Activated CD4-positive, alpha-beta T cell treated with anti-CD3 and anti-CD28 coated beads, Interleukin-2, amount 50 U/mL, for 4 hours (primary cell): ENCODE measurements at regions not wholly inside any gene's neighbourhood (a gene's known extent, or its start where the extent isn't known, plus 50 kb on each side); places are given as distances from the start of the nearest gene placed in this dataset.
"Not testable (repeated sequence)": the region's sequence is repeated elsewhere in the genome, so short reads cannot be mapped to it uniquely, and the experiment has no call there.

Experiments
- DNase-seq, 2 experiments: peaks; one replicate each; pipeline ENCODE4 v3.0.0-alpha.2; 2020

DNA sequence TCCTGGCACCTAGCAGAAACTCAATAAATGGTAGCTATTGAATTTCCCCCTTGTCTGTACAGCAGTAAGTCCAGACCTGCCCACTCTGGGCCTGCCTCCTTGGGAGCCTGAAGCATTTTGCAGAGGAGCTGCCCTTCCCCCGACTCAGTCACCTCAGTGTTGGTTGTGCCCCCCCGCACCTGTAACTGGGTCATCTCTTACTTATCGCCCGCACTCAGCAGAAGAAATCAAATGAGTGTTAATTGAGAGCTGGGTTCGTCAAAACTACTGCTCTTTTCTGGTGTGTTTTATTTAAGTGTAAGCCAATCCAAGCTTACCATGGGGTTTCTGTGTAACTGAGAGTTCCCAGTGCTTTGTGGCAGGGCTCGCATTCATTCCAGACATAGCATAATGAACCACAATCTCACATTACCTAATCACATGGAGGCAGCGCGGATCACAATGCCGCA, 175.5 kb upstream of the IRF2BP2 start:
- DNase-seq, result not testable (repeated sequence)

DNA sequence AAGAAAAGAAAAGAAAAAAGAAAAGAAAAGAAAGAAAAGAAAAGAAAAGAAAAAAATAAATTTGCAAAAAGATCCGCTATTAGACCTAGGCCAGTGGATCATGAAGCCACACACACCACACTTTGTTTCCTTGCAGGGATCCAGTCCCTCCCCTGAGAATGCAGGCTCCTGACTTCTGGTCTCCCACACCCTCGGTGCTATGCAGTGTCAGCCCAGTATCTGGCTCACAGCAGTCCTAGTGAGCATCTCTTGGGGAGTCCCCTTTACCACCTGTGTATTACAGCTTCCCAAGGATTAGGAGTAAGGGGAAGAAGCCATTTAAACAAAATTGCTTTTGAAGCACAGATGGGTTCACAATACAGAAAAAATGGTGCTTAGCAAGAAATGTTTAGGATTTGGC, 174.1 kb upstream of the IRF2BP2 start:
- DNase-seq, result not testable (repeated sequence)

DNA sequence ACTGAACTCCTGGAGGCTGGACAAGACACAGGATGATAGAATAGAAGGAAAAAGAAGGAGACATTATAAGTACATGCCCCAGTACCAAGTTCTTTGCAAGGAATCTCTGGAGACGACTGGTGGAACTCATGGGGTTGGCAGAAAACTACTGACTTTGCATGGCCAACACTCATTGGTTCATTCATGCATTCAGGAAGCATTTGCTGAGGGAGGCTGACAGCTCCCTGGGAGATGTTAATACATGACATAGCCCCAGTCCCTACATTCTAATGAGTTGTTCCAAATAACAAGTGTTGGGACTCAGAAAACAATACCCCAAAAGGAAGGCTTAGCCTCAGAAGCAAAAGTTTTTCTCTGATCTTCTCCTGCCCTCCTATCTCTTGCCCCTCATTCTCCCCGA, 172.8 kb upstream of the IRF2BP2 start:
- no peak for DNase-seq

DNA sequence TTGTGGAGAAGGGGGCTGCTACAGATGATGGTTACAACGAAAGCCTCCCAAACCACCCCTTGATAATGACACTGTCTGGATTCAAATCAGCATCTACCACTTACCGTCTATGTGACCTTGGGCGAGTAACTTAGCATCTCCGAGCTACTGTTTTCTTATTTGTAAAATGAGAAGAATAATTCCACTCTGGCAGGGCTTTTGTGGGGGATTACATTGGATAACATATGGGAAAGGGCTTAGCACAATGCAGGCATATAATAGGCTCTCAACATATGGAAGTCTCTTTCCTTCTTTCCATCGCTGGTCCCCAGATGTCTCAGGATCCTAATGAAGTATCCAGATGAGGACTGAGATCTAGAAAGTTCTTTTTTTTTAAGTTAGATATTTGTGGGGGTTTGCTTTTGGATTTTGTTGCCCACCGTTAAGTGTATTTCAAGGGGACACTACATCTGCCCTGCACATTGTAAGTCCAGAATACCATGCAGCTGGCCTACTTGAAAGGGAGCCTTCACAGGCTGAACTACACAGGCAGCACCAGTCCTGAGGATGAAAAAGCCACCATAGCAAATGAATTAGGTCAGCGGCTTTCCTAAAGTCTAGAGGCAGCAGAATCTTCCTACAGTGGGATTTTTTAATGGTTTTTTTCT, 172.2 kb upstream of the IRF2BP2 start:
- DNase-seq, result no peak

DNA sequence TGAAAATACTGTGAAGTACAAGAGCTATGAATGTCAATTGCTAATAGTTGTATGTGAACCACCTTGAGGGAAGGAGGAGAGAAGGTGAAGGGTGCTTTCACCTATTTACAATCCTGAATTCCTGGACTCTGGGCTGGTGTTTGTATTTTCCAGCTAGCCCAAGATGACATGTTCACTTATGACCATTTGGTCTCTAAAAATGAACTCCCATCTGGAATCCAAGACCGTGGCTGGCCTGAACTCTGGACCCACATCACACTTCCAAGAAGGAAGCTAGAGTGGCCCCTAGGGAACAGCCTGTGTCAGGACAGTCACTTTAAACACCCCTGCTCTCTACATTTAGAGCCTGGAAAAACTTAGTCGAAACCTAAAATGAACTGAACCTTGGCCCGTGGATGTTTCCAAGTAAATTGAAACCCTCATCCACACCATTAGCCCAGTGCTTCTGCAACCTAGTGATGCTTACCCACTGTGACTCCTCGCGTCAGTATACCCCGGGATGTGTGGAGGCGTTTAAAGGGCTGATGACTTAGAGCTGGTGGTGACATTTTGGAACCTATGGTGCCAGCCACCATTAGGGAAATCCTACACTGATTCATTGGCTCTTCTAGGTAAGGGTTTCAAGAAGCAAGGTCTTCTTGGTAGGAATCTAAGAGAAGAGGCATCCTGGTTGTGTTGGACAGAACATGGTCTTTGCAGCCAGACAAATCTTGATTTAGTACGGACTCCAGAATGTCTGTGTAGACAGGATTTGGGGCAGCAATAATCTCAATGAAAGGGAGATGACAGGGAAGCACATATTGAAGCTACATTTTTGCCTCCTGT, 171.5 kb upstream of the IRF2BP2 start:
- DNase-seq, result peak in 1 of 2 experiments; percentile 49

DNA sequence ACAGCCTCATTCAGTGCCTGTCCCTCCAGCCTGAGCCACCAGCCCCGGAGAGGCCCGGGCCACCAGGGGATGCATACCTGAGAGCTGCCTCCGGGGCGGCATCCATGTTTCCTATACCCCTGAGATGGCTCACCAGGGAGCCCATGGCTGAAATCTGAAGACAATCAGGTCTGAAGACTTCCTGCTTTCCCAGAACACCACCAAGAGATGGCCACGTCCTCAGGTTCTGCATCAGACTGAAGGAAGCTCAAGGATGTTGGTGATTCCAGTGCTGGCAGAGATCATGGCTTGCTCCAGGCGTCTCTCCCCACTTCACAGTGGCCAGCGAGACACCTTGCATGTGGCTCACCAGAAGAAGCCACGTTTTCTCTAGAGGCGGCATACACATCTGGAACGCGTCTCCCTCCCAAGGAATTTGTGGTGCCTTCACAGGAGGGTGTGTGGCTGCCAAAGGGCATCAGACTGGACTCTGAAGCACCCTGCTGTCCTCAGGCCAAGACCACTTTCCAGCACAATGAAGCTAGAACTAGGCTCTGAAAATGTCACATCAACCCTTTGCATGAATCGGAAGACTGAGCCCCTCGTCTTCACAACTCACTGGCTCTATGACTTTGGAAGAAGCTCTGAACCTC, 170.7 kb upstream of the IRF2BP2 start:
- no peak for DNase-seq

DNA sequence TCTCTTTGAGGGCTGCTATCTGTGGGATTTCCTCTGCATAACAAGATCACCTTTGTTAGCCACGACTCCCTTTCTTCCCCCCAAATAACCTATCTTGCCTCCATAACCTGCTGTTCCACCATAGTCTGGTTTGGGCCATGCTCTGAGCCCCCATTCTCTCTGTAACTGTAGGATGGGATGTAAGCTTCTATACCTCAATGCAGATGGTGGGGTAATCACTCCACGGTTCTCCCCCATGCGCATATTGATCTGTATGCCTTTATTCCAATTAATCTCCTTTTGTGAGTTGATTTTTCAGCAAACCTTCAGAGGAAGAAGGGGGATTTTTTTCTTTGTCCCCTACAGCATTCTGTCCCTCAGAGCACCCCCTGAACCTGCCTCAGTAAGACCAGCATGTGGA, 170.1 kb upstream of the IRF2BP2 start:
- DNase-seq, result no peak

DNA sequence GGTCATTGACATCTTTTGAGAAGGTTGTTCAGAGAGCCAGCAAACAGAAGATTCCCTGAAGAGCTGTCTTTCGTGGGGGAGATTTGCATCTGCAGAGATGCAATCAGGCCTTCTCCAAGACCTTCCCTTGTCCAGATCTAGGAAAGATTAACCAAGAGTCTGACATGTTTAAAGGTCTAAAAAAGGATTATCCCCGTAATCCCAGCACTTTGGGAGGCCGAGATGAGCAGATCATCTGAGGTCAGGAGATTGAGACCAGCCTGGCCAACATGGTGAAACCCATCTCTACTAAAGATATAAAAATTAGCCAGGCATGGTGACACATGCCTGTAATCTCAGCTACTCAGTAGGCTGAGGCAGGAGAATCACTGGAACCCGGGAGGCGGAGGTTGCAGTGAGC, 169.6 kb upstream of the IRF2BP2 start:
- DNase-seq, result not testable (repeated sequence)

DNA sequence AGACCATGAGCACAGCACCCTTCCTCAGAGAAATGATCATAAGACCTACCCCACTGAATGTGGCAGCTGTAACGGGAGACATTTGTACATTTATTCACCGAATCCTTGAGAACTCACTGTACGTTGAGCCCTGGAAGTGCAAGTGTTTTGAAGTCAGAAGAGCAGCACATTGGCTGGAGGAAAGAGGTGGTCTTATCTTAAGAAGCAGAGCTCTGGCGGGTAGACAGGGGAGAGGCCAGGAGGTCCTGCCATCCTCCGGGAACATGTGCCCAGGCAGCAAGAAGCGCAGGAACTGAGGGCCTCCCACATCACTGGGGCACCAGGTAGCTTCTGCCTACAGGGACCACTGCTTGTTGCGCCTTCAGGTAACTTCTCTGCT, 169.2 kb upstream of the IRF2BP2 start:
- no peak for DNase-seq

DNA sequence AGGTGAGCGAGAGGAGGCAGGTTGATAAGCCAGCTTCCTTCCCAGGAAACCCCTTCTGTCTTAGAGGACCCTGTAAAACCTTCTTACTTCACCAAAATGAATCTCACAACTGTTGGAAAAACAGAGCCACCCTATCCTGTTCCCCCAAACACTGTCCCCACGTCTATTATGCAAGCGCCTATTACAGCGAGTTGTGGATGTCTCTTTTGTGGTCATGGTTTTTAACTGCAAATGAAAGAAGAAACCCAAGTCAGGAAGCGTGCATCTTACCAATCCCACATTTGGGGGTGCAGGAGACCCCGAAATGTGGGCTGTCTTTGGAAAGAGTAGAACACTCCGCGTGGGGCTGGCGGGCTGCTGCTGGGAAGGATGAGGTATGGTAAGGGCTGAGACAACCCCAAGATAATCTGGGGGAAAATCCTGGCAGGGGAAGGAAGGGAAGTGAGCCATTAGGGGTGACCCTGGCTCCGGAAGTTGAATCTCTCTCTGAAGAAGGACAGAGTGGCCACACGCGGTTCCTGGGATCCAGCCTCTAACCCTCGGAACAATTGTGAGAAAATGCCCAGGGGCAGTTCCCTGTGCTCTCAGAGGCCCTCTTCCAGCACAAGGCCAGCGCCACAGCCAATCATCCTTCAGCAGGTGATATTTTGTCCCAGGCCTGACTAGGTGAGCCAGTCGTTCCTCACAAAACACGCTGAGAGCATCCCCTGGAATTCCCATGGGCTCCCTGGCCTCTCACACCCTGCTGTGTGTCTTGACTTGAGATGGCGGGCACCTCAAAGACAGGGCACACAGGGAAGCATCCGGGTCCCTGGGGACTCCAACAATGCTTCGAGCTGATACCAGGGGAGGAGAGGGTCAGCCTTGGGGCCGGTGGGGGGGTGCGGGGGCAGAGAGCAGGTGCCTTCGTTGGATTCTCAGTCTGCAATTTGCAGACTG, 168.5 kb upstream of the IRF2BP2 start:
- no peak for DNase-seq

DNA sequence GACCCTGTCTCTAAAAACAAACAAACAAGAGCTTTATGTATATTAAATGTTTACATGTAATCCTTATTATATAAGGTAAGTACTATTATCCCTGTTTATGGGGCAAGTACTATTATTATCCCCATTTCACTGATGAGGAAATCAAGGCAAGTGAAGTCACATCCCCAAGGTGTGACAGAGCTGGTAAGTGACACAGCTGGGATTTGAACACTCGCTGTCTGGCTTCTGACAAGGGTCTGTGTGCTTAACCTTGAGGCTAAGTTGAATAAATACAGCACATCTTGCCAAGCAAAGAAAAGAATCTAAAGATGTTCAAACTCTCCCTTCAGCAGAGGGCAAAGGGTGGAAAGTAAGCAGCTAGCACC, 167.9 kb upstream of the IRF2BP2 start:
- no peak for DNase-seq

DNA sequence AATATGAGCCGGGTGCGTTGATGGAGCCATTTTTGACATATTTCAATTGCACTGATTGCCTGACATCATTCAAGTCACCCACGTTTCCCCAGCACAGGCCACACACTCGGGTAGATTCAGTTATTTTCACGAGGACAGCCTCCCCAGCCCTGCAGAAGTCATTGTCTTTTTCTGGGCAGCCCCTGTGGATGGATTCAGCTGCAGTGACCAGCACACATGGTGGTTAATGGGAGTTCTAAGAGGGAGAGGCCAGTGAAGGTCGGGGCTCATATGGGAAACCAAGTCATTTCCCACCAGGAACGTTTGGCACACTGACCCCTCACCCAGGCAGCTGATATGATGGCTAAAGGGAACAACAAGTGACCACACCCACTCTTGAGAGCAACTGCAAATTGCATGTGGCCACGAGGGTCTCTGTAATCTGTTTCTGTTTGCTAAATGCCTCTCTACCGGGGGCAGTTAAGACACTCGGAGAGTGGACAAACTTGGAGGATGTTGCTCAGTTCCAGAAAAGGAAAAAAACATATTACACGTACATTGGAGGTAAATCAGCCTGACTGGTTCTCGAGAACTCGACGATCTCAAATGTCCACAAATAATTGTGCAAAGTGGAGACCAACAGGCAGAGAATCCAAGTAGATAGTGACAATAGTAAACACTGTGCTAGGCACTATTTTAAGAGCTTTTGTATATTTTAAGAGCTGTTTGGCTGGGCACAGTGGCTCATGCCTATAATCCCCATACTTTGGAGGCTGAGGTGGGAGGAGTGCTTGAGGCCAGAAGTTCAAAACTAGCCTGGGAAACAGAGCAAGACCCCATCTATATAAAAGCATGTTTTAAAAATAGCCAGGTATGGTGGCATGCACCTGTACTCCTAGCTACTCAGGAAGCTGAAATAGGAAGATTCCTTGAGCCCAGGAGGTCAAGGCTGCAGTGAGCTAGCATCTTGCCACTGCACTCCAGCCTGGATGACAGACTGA, 167.2 kb upstream of the IRF2BP2 start:
- no peak for DNase-seq

DNA sequence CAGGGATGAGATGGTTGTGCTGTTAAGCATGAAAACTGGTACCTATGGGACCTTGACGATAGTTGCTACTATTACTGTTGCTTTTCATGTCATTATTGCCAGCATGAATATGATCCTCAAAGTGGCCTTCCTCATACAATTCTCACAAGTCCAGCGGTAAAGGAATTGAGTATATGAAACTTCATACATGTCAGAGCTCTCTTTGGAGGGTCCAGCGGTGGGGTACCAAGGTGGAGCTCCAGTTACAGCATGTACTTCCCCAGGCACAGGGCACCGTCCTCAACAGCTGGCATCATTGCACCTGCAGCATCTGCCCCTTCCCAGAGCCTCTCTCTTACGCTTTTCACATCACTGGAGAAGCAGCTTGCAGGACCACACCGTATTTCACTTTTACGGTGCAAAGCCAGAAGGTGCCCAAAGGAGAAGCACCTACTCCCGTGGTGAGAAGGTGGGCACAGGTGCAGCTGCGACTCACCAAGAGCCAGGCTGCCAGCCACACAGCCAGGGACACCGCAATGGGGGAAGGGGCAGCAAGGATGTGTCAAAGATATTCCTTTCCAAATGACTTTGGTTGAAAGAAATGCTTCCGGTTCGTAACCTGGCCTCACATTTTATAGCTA, 166.4 kb upstream of the IRF2BP2 start:
- no peak for DNase-seq

DNA sequence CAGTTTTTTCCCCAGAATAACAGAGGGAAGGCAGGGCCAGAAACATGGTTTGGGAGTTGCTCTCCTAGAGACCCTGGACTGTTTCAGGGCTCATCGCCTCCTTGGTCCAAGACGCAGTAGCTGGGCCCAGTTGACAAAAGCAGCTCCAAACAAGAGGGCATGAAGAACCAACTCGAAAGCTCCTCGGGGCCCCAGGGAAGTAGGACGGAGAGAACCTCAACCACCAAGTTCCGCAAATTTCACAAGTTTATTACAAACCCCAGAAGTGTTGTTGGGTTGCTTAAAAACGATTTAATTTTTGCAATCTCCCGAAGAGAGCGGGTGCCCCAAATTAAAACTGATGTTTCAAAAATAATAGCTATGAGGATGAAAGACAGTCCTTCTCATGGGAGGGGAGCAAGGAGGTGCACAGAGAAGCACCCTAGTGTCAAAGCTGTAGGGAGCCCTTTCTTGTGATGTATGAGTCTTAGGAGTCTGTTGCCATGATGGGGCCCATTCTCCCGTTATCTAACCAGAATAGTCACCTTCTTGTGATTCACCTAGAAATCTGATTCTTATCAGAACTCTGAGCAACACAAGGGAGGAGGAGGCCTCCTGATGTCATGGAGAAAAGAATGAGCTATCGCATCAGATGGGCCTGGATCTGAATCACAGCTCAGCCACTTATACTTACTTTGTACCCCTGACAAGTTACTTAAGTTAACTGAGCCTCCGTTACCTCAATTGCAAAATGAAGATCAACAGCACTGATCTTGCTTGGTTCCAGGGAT, 165.7 kb upstream of the IRF2BP2 start:
- DNase-seq, result peak in 1 of 2 experiments; percentile 18

DNA sequence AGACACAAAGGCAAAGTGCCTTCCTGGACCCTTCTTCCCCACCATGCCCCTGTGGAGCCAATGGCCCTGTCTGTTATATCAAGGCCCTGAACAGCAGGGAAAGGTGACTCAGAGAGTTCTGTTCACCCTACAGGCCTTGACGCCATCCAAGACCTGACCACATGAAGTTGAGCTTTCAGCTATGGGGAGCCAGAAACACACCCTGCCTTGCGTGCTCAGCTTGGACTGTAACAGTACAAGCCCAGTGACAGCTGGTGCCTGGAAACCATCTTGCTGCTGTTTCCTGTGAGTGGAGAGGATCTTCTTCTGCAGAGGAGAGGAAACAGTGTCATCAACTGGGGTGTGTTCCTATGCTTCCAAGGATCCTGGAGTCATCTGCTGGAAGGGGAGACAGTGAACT, 165.0 kb upstream of the IRF2BP2 start:
- DNase-seq, result no peak

DNA sequence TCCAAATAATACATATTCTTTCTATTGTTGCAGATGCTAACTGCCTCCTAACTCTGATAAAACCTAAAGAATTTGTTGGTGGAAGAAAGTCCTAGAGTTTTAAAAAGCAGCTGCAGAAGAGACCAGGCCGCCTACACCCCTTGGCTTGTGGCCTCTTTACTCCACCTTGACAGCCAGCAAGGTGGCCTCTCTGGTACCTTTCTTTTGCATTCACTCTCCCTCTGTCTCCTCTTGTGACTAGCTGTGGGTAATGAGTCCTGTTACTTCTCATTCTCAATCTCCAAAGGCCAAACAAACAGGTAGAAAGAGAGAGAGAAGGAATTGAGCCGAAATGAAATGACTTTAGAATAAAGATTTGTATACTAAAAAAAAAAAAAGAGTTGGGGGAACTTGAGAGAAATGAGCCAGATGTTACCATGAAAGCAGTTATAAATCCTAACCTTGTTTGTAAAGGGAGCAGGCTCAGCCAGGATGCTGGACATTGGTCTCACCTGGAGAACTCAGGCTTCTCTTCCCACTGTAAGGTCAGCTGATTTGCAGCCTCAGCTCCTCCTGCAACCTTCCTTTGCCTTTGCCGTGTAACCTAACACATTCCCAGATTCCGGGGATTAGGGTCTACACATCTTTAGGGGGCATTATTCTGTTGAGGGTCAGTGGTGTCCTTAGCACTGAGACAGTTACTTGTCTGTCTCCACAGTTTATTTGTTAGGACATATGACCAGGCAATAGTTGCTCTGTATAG, 164.1 kb upstream of the IRF2BP2 start:
- no peak for DNase-seq

DNA sequence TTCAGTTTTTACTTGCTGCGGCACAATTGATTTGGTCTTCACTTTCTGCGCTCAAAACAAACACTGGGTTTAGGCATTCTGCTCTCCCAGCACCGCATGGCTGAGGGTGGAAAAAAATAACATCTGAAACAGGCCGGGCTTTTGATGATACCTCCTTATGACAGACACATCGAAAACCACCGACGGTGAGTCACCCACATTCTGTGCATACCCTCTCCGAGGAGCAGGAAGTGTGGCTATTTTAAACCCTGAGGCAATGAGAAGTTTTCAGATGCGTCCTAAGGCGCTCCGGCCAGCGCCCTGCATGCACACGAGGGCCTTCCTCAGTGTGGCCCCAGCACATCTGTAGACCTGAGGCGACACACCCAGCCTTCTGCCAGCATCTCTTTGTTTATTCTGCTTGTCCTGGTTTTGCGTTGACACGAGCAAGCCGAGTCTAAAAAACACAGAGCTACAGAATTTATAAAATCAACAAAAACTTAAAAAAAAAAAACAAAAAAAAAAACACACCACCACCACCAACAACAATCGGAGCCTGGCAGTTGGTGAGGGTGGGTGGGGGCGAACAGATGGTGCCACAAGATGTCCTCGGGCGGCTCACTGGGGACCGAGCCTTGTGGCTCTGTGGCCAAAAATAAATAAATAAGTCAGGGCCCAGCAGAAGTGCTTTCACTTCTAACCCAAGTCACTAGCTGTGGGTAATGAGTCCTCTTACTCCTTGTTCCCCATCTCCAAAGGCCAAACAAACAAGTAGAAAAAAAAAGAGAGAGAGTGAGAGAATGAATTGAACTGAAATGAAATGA, 162.6 kb upstream of the IRF2BP2 start:
- DNase-seq, result peak; percentile 87

DNA sequence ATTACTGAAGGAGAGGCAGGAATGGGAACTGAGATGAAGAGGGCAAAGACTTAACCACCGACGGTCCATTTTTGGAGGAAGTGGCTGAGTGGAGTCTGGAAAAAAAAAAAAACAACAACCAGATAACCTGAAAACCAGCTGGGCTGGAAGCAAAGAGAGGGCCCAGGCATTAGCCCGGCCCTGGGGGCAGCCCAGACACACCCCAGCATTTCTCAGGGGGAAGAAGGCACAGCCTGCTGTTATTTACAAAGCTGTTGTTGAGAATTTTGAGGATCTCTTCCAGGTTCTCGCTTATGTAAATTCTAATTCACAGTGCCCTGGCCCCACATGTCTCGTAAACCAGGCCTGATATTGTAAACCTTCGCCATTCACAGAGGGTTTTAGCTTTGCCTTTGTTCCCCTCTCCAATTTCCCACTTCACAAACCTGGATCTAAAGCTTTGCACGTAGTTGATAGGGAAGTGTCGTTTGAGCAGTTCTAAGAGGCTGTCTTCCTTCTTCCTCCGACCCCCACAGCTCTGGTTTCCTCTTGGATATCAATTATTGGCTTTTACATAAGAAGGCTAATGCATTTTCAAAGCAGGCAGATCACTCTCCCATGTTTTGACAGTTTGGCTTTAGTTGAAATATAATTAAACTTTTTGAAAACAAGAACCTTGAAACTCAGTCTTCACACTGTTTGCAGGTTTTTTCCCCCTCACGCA, 161.8 kb upstream of the IRF2BP2 start:
- no peak for DNase-seq
